ENCODE measurements at regions not wholly inside any gene's neighbourhood (a gene's known extent, or its start where the extent isn't known, plus 50 kb on each side); places are given as distances from the start of the nearest gene placed in this dataset.

- TF ChIP-seq CTCF (IDR thresholded peaks at IDR 0.05) (no peak), POLR2A (IDR thresholded peaks at IDR 0.05) (no peak)
These were observed 281.6 kb downstream of the PBX3 start for GRCh38 chr9:126028746-126029145.

Data from Peyer's patch (tissue), 4 donors.